GM20431 (cell line): ENCODE measurements at regions not wholly inside any gene's neighbourhood (a gene's known extent, or its start where the extent isn't known, plus 50 kb on each side); places are given as distances from the start of the nearest gene placed in this dataset.

ENCODE experiments used
- in situ Hi-C: fragments of 300-500 bp; cut with MseI, MboI; formaldehyde crosslinking; loops from one replicate; pipeline ENCODE4 v1.15.0; 2020; ENCODE audit warnings: low sequenced_read_pairs; ENCODE audit not compliant: unreplicated experiment

GRCh38 chr4:127214931-127215330, 417.8 kb upstream of the INTU start:
- in situ Hi-C loops, result no loop called here

- in situ Hi-C loops, result no loop called here
Measured at GRCh38 chr4:127217586-127218229, 415.0 kb upstream of the INTU start.

GRCh38 chr4:127219232-127219631, 413.5 kb upstream of the INTU start:
- in situ Hi-C loops, result no loop called here

GRCh38 chr4:127224556-127224955, 408.2 kb upstream of the INTU start:
- in situ Hi-C loops, result no loop called here

GRCh38 chr4:127229855-127230608, 402.7 kb upstream of the INTU start:
- in situ Hi-C loops, result no loop called here

- in situ Hi-C loops, result no loop called here
Measured at GRCh38 chr4:127236889-127237288, 395.9 kb upstream of the INTU start.

- in situ Hi-C loops, result no loop called here
Measured at GRCh38 chr4:127237581-127237980, 395.2 kb upstream of the INTU start.

- in situ Hi-C loops, result no loop called here
Measured at GRCh38 chr4:127238956-127239475, 393.7 kb upstream of the INTU start.

GRCh38 chr4:127239902-127240763, 392.6 kb upstream of the INTU start:
- in situ Hi-C loops, result no loop called here

- in situ Hi-C loops, result no loop called here
Measured at GRCh38 chr4:127240764-127241105, 392.0 kb upstream of the INTU start.

GRCh38 chr4:127244515-127244914, 388.2 kb upstream of the INTU start:
- in situ Hi-C loops, result no loop called here

GRCh38 chr4:127246963-127247952, 385.5 kb upstream of the INTU start:
- in situ Hi-C loops, result no loop called here

GRCh38 chr4:127249066-127249766, 383.5 kb upstream of the INTU start:
- in situ Hi-C loops, result no loop called here

GRCh38 chr4:127249767-127250108, 383.0 kb upstream of the INTU start:
- in situ Hi-C loops, result no loop called here

- in situ Hi-C loops, result no loop called here
Measured at GRCh38 chr4:127250577-127250976, 382.2 kb upstream of the INTU start.

- in situ Hi-C loops, result no loop called here
Measured at GRCh38 chr4:127251423-127251822, 381.3 kb upstream of the INTU start.

GRCh38 chr4:127256500-127256899, 376.3 kb upstream of the INTU start:
- in situ Hi-C loops, result no loop called here

- in situ Hi-C loops, result no loop called here
Measured at GRCh38 chr4:127261476-127261875, 371.3 kb upstream of the INTU start.

GRCh38 chr4:127268367-127268766, 364.4 kb upstream of the INTU start:
- in situ Hi-C loops, result no loop called here
